Breast epithelium (tissue), 4 donors: ENCODE measurements at regions not wholly inside any gene's neighbourhood (a gene's known extent, or its start where the extent isn't known, plus 50 kb on each side); places are given as distances from the start of the nearest gene placed in this dataset.

Source experiments
- DNase-seq, 2 donors: peaks; one replicate each; pipeline ENCODE4 v3.0.0-alpha.2; 2019; ENCODE audit warnings: low spot score in 2 of 2
- H3K27ac ChIP-seq, 2 donors: fragments of 200-600 bp; sonication (generic) in 1 of 2; one replicate each; pipeline ENCODE4 v1.5.1; 2016 to 2019; ENCODE audit warnings: mild to moderate bottlenecking in 1 of 2
- H3K27me3 ChIP-seq, 2 donors: fragments of 200-600 bp; sonication (generic) in 1 of 2; one replicate each; pipeline versions ENCODE4 v1.5.1 to v1.6.0; 2017 to 2019; ENCODE audit warnings: control low read depth in 1 of 2, mild to moderate bottlenecking in 1 of 2
- H3K36me3 ChIP-seq: fragments of 200-600 bp; one replicate; pipeline ENCODE4 v1.5.1; 2019
- H3K4me1 ChIP-seq, 2 donors: fragments of 200-600 bp; sonication (generic); one replicate each; pipeline ENCODE4 v1.5.1; 2016 to 2019; ENCODE audit warnings: control low read depth in 1 of 2
- H3K4me3 ChIP-seq, 3 donors: fragments of 200-600 bp; sonication (generic); 1 replicate in 2 of 3; 2 replicates in 1 of 3; pipeline ENCODE4 v1.5.1; 2016 to 2019; ENCODE audit warnings: mild to moderate bottlenecking in 3 of 3, moderate library complexity in 2 of 3
- H3K9me3 ChIP-seq, 2 donors: fragments of 200-600 bp; sonication (generic) in 1 of 2; one replicate each; pipeline ENCODE4 v1.5.1; 2016 to 2019; ENCODE audit warnings: control low read depth in 1 of 2
- CTCF ChIP-seq, 3 donors: fragments of 450-650 bp; IDR thresholded peaks; one replicate each; pipeline ENCODE4 v1.5.1; 2016 to 2017; ENCODE audit warnings: antibody characterized with exemption in 3 of 3, mild to moderate bottlenecking in 3 of 3, moderate library complexity in 3 of 3
- POLR2A ChIP-seq: fragments of 450-650 bp; IDR thresholded peaks from one replicate; pipeline ENCODE4 v1.6.1; 2016; ENCODE audit warnings: antibody characterized with exemption, mild to moderate bottlenecking, moderate library complexity
- POLR2AphosphoS5 ChIP-seq, 3 donors: sonication (generic); formaldehyde crosslinking; IDR thresholded peaks; one replicate each; pipeline ENCODE4 v1.6.1; 2017; ENCODE audit warnings: antibody characterized with exemption in 3 of 3
- intact Hi-C: fragments of 100-400 bp; cut with DNase I; formaldehyde crosslinking; loops from one replicate; pipeline ENCODE4 v1.15.1; 2023; ENCODE audit warnings: low total_unique reads

- no peak for TF ChIP-seq POLR2AphosphoS5 (IDR thresholded peaks at IDR 0.05)
- H3K4me1 ChIP-seq: no peaks in the 10 kb centered on the region
- H3K27ac ChIP-seq: no peak overlapping the region
- no peaks in the 10 kb centered on the region for H3K27me3 ChIP-seq
- DNase-seq: no peak
- no peaks in the 10 kb centered on the region for H3K36me3 ChIP-seq
- no peaks in the 10 kb centered on the region for H3K9me3 ChIP-seq
- intact Hi-C loops: no loop called here
- no peak overlapping the region for H3K4me3 ChIP-seq
Measured at GRCh38 chr4:140316799-140317198, 56.6 kb upstream of the SCOC start.

GRCh38 chr4:140315970-140316369, 57.5 kb upstream of the SCOC start:
- Histone ChIP-seq H3K4me1 (no peaks in the 10 kb centered on the region), H3K9me3 (no peaks in the 10 kb centered on the region), H3K4me3 (no peak overlapping the region), H3K36me3 (no peaks in the 10 kb centered on the region), H3K27me3 (no peaks in the 10 kb centered on the region), H3K27ac (no peak overlapping the region)
- intact Hi-C loops: no loop called here
- no peak for DNase-seq
- TF ChIP-seq POLR2AphosphoS5 (IDR thresholded peaks at IDR 0.05): no peak

- no peak for DNase-seq
- Histone ChIP-seq H3K9me3 (no peaks in the 10 kb centered on the region), H3K36me3 (no peaks in the 10 kb centered on the region), H3K27ac (no peak overlapping the region), H3K4me1 (no peaks in the 10 kb centered on the region), H3K4me3 (no peak overlapping the region), H3K27me3 (no peaks in the 10 kb centered on the region)
- intact Hi-C loops: no loop called here
- no peak for TF ChIP-seq POLR2A
- TF ChIP-seq CTCF (IDR thresholded peaks at IDR 0.05): no peak
- no peak for TF ChIP-seq POLR2AphosphoS5 (IDR thresholded peaks at IDR 0.05)
Measured at GRCh38 chr4:140315438-140315837, 58.0 kb upstream of the SCOC start.

GRCh38 chr4:140315019-140315418, 58.4 kb upstream of the SCOC start:
- Histone ChIP-seq H3K27me3 (no peaks in the 10 kb centered on the region), H3K36me3 (no peaks in the 10 kb centered on the region), H3K4me1 (no peaks in the 10 kb centered on the region), H3K4me3 (no peak overlapping the region), H3K9me3 (no peaks in the 10 kb centered on the region), H3K27ac (no peak overlapping the region)
- no peak for DNase-seq
- intact Hi-C loops: no loop called here
- TF ChIP-seq CTCF (IDR thresholded peaks at IDR 0.05) (no peak), POLR2A (no peak), POLR2AphosphoS5 (IDR thresholded peaks at IDR 0.05) (no peak)

GRCh38 chr4:140312100-140312499, 61.3 kb upstream of the SCOC start:
- Histone ChIP-seq H3K4me1 (no peaks in the 10 kb centered on the region), H3K27me3 (no peaks in the 10 kb centered on the region), H3K36me3 (no peaks in the 10 kb centered on the region), H3K27ac (no peak overlapping the region), H3K4me3 (no peak overlapping the region), H3K9me3 (no peaks in the 10 kb centered on the region)
- intact Hi-C loops: no loop called here
- TF ChIP-seq CTCF (IDR thresholded peaks at IDR 0.05) (no peak), POLR2AphosphoS5 (IDR thresholded peaks at IDR 0.05) (no peak), POLR2A (no peak)
- DNase-seq: no peak

- no peaks in the 10 kb centered on the region for H3K4me1 ChIP-seq
- TF ChIP-seq POLR2AphosphoS5 (IDR thresholded peaks at IDR 0.05): no peak
- TF ChIP-seq CTCF (IDR thresholded peaks at IDR 0.05): no peak
- TF ChIP-seq POLR2A: no peak
- no peak for DNase-seq
- H3K4me3 ChIP-seq: no peak overlapping the region
- H3K27ac ChIP-seq: no peak overlapping the region
- H3K27me3 ChIP-seq: no peaks in the 10 kb centered on the region
- intact Hi-C loops: no loop called here
- no peaks in the 10 kb centered on the region for H3K9me3 ChIP-seq
- H3K36me3 ChIP-seq: no peaks in the 10 kb centered on the region
Measured at GRCh38 chr4:140311257-140311835, 62.1 kb upstream of the SCOC start.
